ENCODE measurements at regions not wholly inside any gene's neighbourhood (a gene's known extent, or its start where the extent isn't known, plus 50 kb on each side); places are given as distances from the start of the nearest gene placed in this dataset.

DNA sequence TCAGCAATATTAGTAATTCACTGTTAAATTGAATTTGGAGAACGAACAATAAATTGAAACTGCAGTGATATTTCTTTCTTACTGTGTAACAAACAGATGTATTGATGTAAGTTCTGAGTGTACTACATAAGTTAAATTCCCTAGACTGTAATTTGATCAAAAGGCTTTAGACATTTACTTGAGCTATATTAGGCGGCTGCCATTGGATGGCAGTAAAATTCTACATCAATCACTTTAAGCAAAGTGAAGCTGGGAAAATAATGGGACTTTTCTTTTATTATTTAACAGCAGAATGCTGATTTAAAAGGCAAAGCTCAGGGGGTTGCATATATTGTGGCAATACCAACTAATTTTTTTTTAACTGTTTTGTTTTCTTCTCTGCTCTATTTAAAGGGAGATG lies 212.6 kb upstream of the PLSCR5 start:
- Histone ChIP-seq H3K4me1 (ENCODE audit: control insufficient read depth in 2 of 2, insufficient read depth in 2 of 2, low read length in 2 of 2) (no peaks in the 10 kb centered on the region), H3K36me3 (ENCODE audit: control insufficient read depth in 2 of 3, insufficient read depth in 3 of 3, low read length in 3 of 3) (no peaks in the 10 kb centered on the region), H3K4me3 (ENCODE audit: low read length) (no peak overlapping the region), H3K27ac (ENCODE audit: low read depth, low read length) (no peak overlapping the region), H3K9me3 (ENCODE audit: control insufficient read depth in 2 of 3, low read length in 3 of 3) (no peaks in the 10 kb centered on the region), H3K27me3 (ENCODE audit: control insufficient read depth in 2 of 2, insufficient read depth in 2 of 2, low read length in 2 of 2) (no peaks in the 10 kb centered on the region)
- H3K9me3 Mint-ChIP-seq, result peaks cover 0 to 9% (median 0%) of the 10 kb centered on the region in 11 donors
- H3K36me3 Mint-ChIP-seq, result no peaks in the 10 kb centered on the region
- ATAC-seq (no peak), DNase-seq (no peak)
- ChIA-PET POLR2A (no interaction called here), CTCF (no interaction called here)
- intact Hi-C loops (cut with micrococcal nuclease), result no loop called here
- no peak overlapping the region for H3K27ac Mint-ChIP-seq
- H3K4me3 Mint-ChIP-seq, result no peak overlapping the region
- no peaks in the 10 kb centered on the region for H3K27me3 Mint-ChIP-seq
- no peaks in the 10 kb centered on the region for H3K4me1 Mint-ChIP-seq

DNA sequence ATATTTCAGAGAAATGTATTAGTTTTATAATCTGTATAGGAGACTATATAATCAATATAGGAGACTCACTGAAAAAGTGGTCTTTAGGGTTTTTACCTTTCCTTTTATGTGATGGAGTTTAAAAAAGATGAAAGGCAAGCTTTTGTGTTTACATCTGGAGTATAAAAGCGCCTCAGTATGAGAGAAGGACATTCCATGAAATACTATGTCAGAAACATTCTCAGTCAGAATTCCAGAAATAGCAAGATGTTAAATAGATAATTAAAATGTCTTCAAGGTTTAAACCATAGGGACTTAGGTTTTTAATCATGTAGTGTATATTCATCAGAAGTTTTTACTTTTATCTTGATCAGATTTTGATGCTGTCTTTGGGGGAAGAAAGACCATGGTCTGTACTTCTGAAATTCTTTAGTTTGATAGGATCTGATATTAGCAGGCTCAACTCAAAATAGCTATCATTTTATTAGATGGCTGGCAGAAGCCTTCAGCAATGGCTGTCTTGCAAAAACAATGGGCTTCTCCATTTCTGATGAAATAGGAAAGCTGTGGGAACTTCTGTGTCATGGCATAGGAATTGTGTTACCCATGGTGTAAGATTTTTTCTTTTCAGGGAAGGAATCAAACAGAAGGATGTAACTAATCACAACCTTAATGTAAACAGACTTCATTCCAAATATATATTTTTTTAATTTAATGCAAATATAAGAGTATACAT lies 209.6 kb upstream of the PLSCR5 start:
- H3K4me3 Mint-ChIP-seq, result no peak overlapping the region
- Histone ChIP-seq H3K36me3 (ENCODE audit: control insufficient read depth in 2 of 3, insufficient read depth in 3 of 3, low read length in 3 of 3) (no peaks in the 10 kb centered on the region), H3K4me3 (ENCODE audit: low read length) (no peak overlapping the region), H3K4me1 (ENCODE audit: control insufficient read depth in 2 of 2, insufficient read depth in 2 of 2, low read length in 2 of 2) (no peaks in the 10 kb centered on the region), H3K27ac (ENCODE audit: low read depth, low read length) (no peak overlapping the region), H3K9me3 (ENCODE audit: control insufficient read depth in 2 of 3, low read length in 3 of 3) (no peaks in the 10 kb centered on the region), H3K27me3 (ENCODE audit: control insufficient read depth in 2 of 2, insufficient read depth in 2 of 2, low read length in 2 of 2) (no peaks in the 10 kb centered on the region)
- intact Hi-C loops (cut with micrococcal nuclease), result no loop called here
- POLR2A ChIA-PET, result no interaction called here
- DNase-seq, result no peak
- no peak overlapping the region for H3K27ac Mint-ChIP-seq
- H3K9me3 Mint-ChIP-seq, result peaks cover 0 to 3% (median 0%) of the 10 kb centered on the region in 11 donors
- H3K27me3 Mint-ChIP-seq, result no peaks in the 10 kb centered on the region
- CTCF ChIA-PET, result interaction anchor here (0.7 kb wide), 1 partner anchor 1164 kb away, joined by 3 read pairs; no protein-coding TSS in a partner anchor
- no peak for ATAC-seq
- H3K4me1 Mint-ChIP-seq, result no peaks in the 10 kb centered on the region
- H3K36me3 Mint-ChIP-seq, result no peaks in the 10 kb centered on the region

DNA sequence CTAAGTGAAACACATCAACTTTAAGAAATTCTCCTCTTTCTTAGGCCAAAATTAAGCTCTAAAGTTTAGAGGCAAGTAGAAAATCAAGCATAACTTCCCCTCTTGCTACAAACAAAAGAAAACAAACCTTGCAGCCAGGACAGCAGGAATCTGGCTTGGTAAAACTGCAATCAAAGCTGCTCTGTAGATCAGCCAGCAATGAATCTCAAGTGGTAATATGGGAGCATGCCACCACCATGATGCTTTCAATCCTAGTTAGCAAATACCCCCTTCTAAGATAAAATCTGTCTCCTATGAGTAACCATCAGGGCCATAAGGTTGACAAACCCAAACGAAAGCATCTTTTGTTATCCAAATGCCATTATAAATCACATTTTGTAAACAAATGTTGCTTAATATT lies 208.3 kb upstream of the PLSCR5 start:
- no peak overlapping the region for H3K27ac Mint-ChIP-seq
- Histone ChIP-seq H3K4me1 (ENCODE audit: control insufficient read depth in 2 of 2, insufficient read depth in 2 of 2, low read length in 2 of 2) (no peaks in the 10 kb centered on the region), H3K4me3 (ENCODE audit: low read length) (no peak overlapping the region), H3K36me3 (ENCODE audit: control insufficient read depth in 2 of 3, insufficient read depth in 3 of 3, low read length in 3 of 3) (no peaks in the 10 kb centered on the region), H3K27me3 (ENCODE audit: control insufficient read depth in 2 of 2, insufficient read depth in 2 of 2, low read length in 2 of 2) (no peaks in the 10 kb centered on the region), H3K9me3 (ENCODE audit: control insufficient read depth in 2 of 3, low read length in 3 of 3) (no peaks in the 10 kb centered on the region), H3K27ac (ENCODE audit: low read depth, low read length) (no peak overlapping the region)
- no peak overlapping the region for H3K4me3 Mint-ChIP-seq
- ChIA-PET POLR2A (no interaction called here), CTCF (no interaction called here)
- no peaks in the 10 kb centered on the region for H3K27me3 Mint-ChIP-seq
- intact Hi-C loops (cut with micrococcal nuclease), result no loop called here
- H3K4me1 Mint-ChIP-seq, result no peaks in the 10 kb centered on the region
- no peaks in the 10 kb centered on the region for H3K36me3 Mint-ChIP-seq
- no peak for DNase-seq
- H3K9me3 Mint-ChIP-seq, result peaks cover 0 to 3% (median 0%) of the 10 kb centered on the region in 11 donors
- no peak for ATAC-seq

DNA sequence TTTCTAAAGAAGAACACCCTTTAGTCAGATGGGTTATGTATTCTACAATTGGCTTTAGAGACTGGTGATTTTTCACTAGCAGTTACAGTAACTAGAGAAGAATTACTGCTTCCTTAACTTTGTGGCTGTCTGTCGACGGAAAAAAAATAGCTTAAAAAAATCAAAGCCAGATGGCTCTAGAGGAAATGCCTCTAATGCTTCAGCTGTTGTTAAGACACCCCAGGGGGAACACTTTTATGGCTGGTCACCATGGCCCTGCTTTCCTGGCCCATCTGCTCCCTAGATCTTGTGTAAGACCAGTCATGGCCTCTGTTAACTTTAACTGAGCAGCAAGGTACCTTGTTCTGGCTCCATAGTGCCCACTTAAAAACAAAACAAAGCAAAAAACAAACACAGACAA lies 198.6 kb upstream of the PLSCR5 start:
- Histone ChIP-seq H3K36me3 (ENCODE audit: control insufficient read depth in 2 of 3, insufficient read depth in 3 of 3, low read length in 3 of 3) (no peaks in the 10 kb centered on the region), H3K4me3 (ENCODE audit: low read length) (no peak overlapping the region), H3K9me3 (ENCODE audit: control insufficient read depth in 2 of 3, low read length in 3 of 3) (no peaks in the 10 kb centered on the region), H3K27me3 (ENCODE audit: control insufficient read depth in 2 of 2, insufficient read depth in 2 of 2, low read length in 2 of 2) (no peaks in the 10 kb centered on the region), H3K4me1 (ENCODE audit: control insufficient read depth in 2 of 2, insufficient read depth in 2 of 2, low read length in 2 of 2) (no peaks in the 10 kb centered on the region), H3K27ac (ENCODE audit: low read depth, low read length) (no peak overlapping the region)
- Mint-ChIP-seq H3K4me1 (no peaks in the 10 kb centered on the region), H3K9me3 (peaks cover 0 to 10% (median 0%) of the 10 kb centered on the region in 11 donors), H3K4me3 (no peak overlapping the region), H3K27me3 (no peaks in the 10 kb centered on the region), H3K36me3 (no peaks in the 10 kb centered on the region), H3K27ac (no peak overlapping the region)
- ChIA-PET POLR2A (no interaction called here), CTCF (no interaction called here)
- DNase-seq (no peak), ATAC-seq (no peak)
- intact Hi-C loops (cut with micrococcal nuclease), result no loop called here

DNA sequence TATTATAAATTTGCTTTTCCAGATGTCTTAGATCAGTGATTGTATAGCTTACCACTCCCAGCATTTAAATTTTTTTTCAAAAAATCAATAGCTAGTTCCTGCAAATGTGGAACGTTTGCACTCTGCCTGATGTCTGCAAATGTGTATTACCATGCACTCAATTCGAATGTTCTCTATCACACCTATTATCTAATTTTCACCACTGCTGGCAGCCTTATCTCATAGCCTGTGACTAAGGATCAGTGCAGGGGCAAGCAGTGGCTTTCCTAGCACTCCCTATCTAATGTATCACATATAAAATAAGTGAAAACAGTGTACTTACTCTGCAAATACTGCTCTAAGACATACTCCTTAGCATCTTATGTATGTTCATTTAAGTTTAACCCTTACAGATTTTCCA lies 196.3 kb upstream of the PLSCR5 start:
- Histone ChIP-seq H3K4me3 (ENCODE audit: low read length) (no peak overlapping the region), H3K4me1 (ENCODE audit: control insufficient read depth in 2 of 2, insufficient read depth in 2 of 2, low read length in 2 of 2) (no peaks in the 10 kb centered on the region), H3K36me3 (ENCODE audit: control insufficient read depth in 2 of 3, insufficient read depth in 3 of 3, low read length in 3 of 3) (no peaks in the 10 kb centered on the region), H3K27ac (ENCODE audit: low read depth, low read length) (no peak overlapping the region), H3K27me3 (ENCODE audit: control insufficient read depth in 2 of 2, insufficient read depth in 2 of 2, low read length in 2 of 2) (no peaks in the 10 kb centered on the region), H3K9me3 (ENCODE audit: control insufficient read depth in 2 of 3, low read length in 3 of 3) (no peaks in the 10 kb centered on the region)
- no peak for DNase-seq
- intact Hi-C loops (cut with micrococcal nuclease), result no loop called here
- Mint-ChIP-seq H3K36me3 (no peaks in the 10 kb centered on the region), H3K27me3 (no peaks in the 10 kb centered on the region), H3K4me1 (no peaks in the 10 kb centered on the region), H3K4me3 (no peak overlapping the region), H3K9me3 (peaks cover 0 to 10% (median 0%) of the 10 kb centered on the region in 11 donors), H3K27ac (no peak overlapping the region)
- CTCF ChIA-PET, result no interaction called here
- no peak for ATAC-seq
- POLR2A ChIA-PET, result no interaction called here

DNA sequence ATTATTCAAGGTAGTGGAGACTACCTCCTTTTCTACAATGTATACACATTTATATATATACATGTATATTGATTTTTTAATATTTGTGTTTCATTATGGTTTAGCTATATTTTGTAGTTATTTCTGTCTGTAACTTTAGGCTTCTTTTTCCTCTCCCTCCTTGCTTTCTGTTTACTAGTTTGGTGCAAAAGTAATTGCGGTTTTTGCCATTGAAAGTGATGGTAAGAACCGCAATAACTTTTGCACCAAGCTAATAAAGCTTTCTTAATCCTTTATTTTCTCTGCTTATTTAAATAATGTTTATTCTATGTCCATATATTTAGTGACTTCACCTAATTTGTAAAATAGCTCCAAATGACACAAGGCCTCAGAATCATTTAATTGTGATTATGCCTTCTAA lies 195.3 kb upstream of the PLSCR5 start:
- Mint-ChIP-seq H3K36me3 (no peaks in the 10 kb centered on the region), H3K27me3 (no peaks in the 10 kb centered on the region), H3K9me3 (peaks cover 0 to 10% (median 0%) of the 10 kb centered on the region in 11 donors), H3K4me3 (no peak overlapping the region), H3K27ac (no peak overlapping the region), H3K4me1 (no peaks in the 10 kb centered on the region)
- DNase-seq (no peak), ATAC-seq (no peak)
- POLR2A ChIA-PET, result no interaction called here
- Histone ChIP-seq H3K4me1 (ENCODE audit: control insufficient read depth in 2 of 2, insufficient read depth in 2 of 2, low read length in 2 of 2) (no peaks in the 10 kb centered on the region), H3K27me3 (ENCODE audit: control insufficient read depth in 2 of 2, insufficient read depth in 2 of 2, low read length in 2 of 2) (no peaks in the 10 kb centered on the region), H3K36me3 (ENCODE audit: control insufficient read depth in 2 of 3, insufficient read depth in 3 of 3, low read length in 3 of 3) (no peaks in the 10 kb centered on the region), H3K4me3 (ENCODE audit: low read length) (no peak overlapping the region), H3K27ac (ENCODE audit: low read depth, low read length) (no peak overlapping the region), H3K9me3 (ENCODE audit: control insufficient read depth in 2 of 3, low read length in 3 of 3) (no peaks in the 10 kb centered on the region)
- intact Hi-C loops (cut with micrococcal nuclease), result no loop called here
- CTCF ChIA-PET, result no interaction called here

DNA sequence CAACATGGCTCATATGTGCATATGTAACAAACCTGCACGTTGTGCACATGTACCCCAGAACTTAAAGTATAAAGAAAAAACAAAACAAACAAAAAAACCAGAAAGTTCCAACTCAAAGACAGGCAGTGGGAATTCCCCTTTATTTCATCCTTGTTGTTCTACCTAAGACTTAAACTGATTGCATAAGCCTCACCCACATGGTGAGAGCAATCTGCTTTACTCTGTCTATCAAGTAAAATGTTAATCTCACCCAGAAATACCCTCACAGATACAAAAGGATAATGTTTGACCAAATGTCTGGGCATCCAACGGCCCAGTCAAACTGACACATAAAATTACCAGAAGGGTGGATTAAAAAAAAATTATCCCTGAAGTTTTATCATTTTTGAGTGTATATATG lies 190.9 kb upstream of the PLSCR5 start:
- POLR2A ChIA-PET, result no interaction called here
- H3K4me3 ChIP-seq (ENCODE audit: low read length), result no peak overlapping the region
- no peak for DNase-seq
- intact Hi-C loops (cut with micrococcal nuclease), result no loop called here
- H3K9me3 Mint-ChIP-seq, result peaks cover 0 to 5% (median 1%) of the 10 kb centered on the region in 11 donors
- no peaks in the 10 kb centered on the region for H3K27me3 ChIP-seq (ENCODE audit: control insufficient read depth in 2 of 2, insufficient read depth in 2 of 2, low read length in 2 of 2)
- H3K4me3 Mint-ChIP-seq, result no peak overlapping the region
- H3K4me1 Mint-ChIP-seq, result no peaks in the 10 kb centered on the region
- H3K9me3 ChIP-seq (ENCODE audit: control insufficient read depth in 2 of 3, low read length in 3 of 3), result no peaks in the 10 kb centered on the region
- ATAC-seq, result no peak
- H3K4me1 ChIP-seq (ENCODE audit: control insufficient read depth in 2 of 2, insufficient read depth in 2 of 2, low read length in 2 of 2), result no peaks in the 10 kb centered on the region
- no peaks in the 10 kb centered on the region for H3K36me3 Mint-ChIP-seq
- H3K27ac Mint-ChIP-seq, result no peak overlapping the region
- no peak overlapping the region for H3K27ac ChIP-seq (ENCODE audit: low read depth, low read length)
- no peaks in the 10 kb centered on the region for H3K36me3 ChIP-seq (ENCODE audit: control insufficient read depth in 2 of 3, insufficient read depth in 3 of 3, low read length in 3 of 3)
- CTCF ChIA-PET, result no interaction called here
- no peaks in the 10 kb centered on the region for H3K27me3 Mint-ChIP-seq
